ENCODE measurements at regions not wholly inside any gene's neighbourhood (a gene's known extent, or its start where the extent isn't known, plus 50 kb on each side); places are given as distances from the start of the nearest gene placed in this dataset.

- TF ChIP-seq CTCF (IDR thresholded peaks at IDR 0.05) (no peak), POLR2A (IDR thresholded peaks at IDR 0.05) (no peak)
Measured at GRCh38 chr5:123783421-123783820, 271.4 kb downstream of the CSNK1G3 start.

Measured in uterus (tissue), 2 donors.